Stimulated activated CD4-positive, alpha-beta T cell treated with anti-CD3 and anti-CD28 coated beads, Interleukin-15, amount 100 ng/mL, for 1 hour (primary cell): ENCODE measurements at regions not wholly inside any gene's neighbourhood (a gene's known extent, or its start where the extent isn't known, plus 50 kb on each side); places are given as distances from the start of the nearest gene placed in this dataset.

Experiments
- DNase-seq, 2 donors: peaks; one replicate each; pipeline ENCODE4 v3.0.0-alpha.2; 2020; ENCODE audit warnings: low read depth in 1 of 2, low spot score in 1 of 2

DNA sequence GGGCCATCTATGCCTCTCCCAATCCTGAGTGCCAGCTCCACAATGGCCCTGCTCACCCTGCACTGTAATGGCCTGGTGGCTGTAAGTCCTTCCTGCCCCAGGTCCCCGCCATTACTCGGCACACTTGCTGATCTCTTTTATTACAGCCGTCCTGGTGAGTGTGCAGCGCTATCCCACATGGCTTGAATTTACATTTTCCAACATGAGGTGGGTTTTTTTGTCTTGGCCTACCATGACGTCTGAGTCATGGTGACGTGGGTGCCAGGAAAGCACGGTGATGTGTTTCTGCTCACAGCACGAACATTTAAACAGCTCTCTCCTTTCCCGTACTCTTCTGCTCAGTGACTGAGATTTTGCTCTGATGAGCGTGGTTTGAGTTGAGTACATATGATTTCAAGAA is 55.2 kb upstream of the FOXF1 start:
- no peak for DNase-seq

DNA sequence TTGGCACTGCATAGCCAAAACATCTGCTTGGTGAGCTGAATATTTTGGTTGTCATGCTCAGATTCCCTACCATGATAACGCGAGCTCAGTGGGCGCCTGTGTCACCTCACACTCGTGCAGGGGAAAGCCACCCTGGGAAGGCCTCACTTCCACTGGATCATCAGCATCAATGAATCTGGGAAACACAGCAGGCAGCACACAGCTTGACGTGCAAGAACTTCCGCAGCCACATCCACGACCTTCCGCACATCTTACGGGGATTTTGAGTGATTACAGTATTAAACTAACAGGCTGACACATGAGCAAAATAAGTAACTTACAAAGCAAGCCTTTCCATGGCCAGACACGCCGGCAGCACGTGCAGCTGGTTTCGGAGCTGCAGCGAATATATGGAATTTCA is 54.7 kb upstream of the FOXF1 start:
- no peak for DNase-seq

DNA sequence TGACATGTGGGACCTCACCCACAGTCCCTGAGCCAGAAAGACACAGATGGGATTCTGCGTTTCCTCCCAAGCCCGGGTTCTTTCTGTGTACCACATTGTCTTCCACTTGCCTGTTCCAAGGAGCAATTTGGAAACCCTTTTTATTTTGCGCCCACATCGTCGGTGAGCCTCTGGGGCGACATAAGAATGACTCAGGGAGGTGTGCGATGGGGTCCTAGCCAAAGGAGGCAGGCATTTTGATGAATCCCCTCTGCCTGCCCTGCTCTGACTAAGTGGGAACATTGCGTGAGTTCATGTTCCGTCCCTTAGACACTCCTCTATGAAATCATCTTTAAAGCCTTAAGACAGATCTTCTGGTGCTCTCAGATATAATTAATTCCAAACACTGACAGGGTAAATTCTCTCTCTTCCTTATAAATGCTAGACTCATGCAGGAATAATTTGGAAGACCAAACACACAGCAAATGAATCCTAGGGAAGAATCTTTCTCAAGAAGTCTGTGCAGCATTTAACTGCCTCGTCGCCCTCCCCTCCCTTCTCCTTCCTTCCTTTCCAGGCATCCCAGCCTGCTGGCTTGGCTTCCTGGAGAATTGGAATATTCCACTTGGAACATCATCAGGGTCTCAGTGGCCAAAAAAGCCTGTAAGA is 52.7 kb upstream of the FOXF1 start:
- DNase-seq, result no peak

DNA sequence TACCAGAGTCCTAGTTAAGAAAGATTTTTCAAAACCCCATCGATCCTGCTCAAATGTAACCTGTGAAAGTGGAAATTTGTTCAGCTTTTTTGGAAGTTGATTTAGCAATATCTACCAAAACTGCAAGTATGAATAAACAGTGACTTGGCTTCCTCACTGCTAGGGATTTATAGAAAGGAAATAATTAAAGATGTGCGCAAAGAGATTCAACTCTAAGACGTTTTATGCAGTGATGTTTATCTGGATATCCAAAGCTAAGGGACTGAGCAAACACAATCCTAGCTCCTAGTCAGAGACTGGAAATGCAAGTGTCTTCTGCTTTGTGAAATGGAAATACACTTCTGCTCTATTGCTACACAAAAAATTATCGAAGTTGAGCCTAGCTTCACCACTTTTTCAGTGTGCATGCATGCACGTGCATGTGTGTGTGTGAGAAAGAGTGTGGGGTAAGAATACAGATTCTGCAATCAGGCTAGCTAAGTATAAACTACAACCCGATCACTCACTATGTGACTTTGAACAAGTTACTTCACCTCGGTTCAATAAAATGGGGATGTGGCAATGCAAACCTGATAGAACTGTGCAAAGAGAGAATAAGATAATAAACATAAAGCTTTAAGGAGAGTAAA is 52.1 kb upstream of the FOXF1 start:
- no peak for DNase-seq

DNA sequence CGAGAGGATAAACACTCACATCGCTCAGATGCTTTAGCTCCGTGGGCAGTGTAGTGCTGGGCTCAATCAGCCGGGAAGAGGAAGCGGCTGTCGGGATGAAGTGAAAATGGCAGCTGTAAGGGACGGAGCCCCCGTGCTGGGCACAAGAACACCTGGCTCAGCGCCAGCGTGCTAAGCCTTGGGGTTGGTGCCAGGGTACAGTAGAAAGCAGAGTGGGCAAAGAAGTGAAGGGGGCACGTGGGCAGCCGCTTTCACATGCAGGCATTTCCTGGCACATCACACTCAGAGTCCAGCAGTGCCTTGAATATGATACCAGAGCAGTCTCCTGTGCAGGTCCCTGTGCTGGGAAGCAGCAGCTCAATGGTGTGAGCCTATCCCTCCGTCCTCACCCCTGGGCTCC is 51.1 kb upstream of the FOXF1 start:
- no peak for DNase-seq
